HepG2 (cell line): ENCODE measurements at regions not wholly inside any gene's neighbourhood (a gene's known extent, or its start where the extent isn't known, plus 50 kb on each side); places are given as distances from the start of the nearest gene placed in this dataset.
A peak's percentile ranks its signal among the peaks of the same experiment; 100 is the strongest.

Source experiments
- ATAC-seq: fragments of 200-7000 bp; cut with Tn5 transposase; 3 replicates; pipeline ENCODE4 v1.9.1; 2020; ENCODE audit warnings: mild to moderate bottlenecking, moderate library complexity
- BruUV-seq: library from RNA; stranded (reverse); fragments of 400-500 nt; replicated peaks from 2 replicates; lab custom pipeline; 2021; lab: Mats Ljungman, UMichigan
- CTCF ChIA-PET: fragments of 300-600 bp; formaldehyde crosslinking; extraction: SDS; loops from one replicate; lab custom pipeline; 2021; ENCODE audit warnings: low total read pairs, inconsistent platforms, low intra/inter-chr PET ratio; lab: Yijun Ruan, JAX
- POLR2A ChIA-PET: fragments of 350-600 bp; sonication (Branson Sonifier 250); formaldehyde crosslinking; loops from one replicate; lab custom pipeline; 2020; ENCODE audit warnings: antibody characterized with exemption, inconsistent platforms; lab: Yijun Ruan, JAX
- DNase-seq: peaks from one replicate; pipeline ENCODE4 v3.0.0-alpha.2; 2015; ENCODE audit warnings: low spot score
- FAIRE-seq: peaks from 3 replicates; lab custom pipeline; 2011; peaks lifted over from hg19 to GRCh38; lab: Jason Lieb, UNC
- H2AFZ ChIP-seq: one replicate; pipeline ENCODE4 v1.6.1; 2011; ENCODE audit warnings: low read length, inconsistent platforms
- H3K27ac ChIP-seq: fragments of 300-600 bp; 3 replicates; pipeline ENCODE4 v1.8.0; 2011; ENCODE audit warnings: mixed run types, mild to moderate bottlenecking, mixed read lengths, low read length, inconsistent platforms; ENCODE audit not compliant: insufficient read depth; ENCODE audit errors: extremely low read length
- H3K27me3 ChIP-seq, 2 experiments: fragments of 200-600 bp in 1 of 2; 2 replicates in 1 of 2; 3 replicates in 1 of 2; pipeline versions ENCODE4 v1.6.0 to v1.8.0; 2011; ENCODE audit warnings: low read length in 2 of 2, mild to moderate bottlenecking in 2 of 2, moderate library complexity in 2 of 2, inconsistent platforms in 1 of 2; ENCODE audit not compliant: insufficient read depth in 2 of 2, control insufficient read depth in 1 of 2
- H3K36me3 ChIP-seq, 2 experiments: fragments of 200-600 bp in 1 of 2; replicated peaks in 1 of 2; 2 replicates in 1 of 2; 3 replicates in 1 of 2; pipeline versions ENCODE4 v1.5.1 to v1.8.0; 2011; ENCODE audit warnings: low read length in 2 of 2, inconsistent platforms in 1 of 2; ENCODE audit not compliant: insufficient read depth in 2 of 2, control insufficient read depth in 1 of 2
- H3K4me1 ChIP-seq: 2 replicates; pipeline ENCODE4 v1.5.1; 2012; ENCODE audit warnings: low read length, inconsistent platforms; ENCODE audit not compliant: insufficient read depth
- H3K4me2 ChIP-seq: 2 replicates; pipeline ENCODE4 v1.6.0; 2011; ENCODE audit warnings: low read depth, low read length, inconsistent platforms
- H3K4me3 ChIP-seq, 3 experiments: fragments of 200-600 bp in 1 of 3; sonication (generic), shearing (Covaris generic) in 1 of 3; replicated peaks in 1 of 3; 2 replicates each; pipeline ENCODE4 v1.5.1; 2011 to 2016; ENCODE audit warnings: low read length in 3 of 3, inconsistent platforms in 2 of 3, low read depth in 2 of 3, mild to moderate bottlenecking in 2 of 3, control low read depth in 1 of 3, mixed read lengths in 1 of 3; ENCODE audit not compliant: insufficient read depth in 1 of 3
- H3K79me2 ChIP-seq: one replicate; pipeline ENCODE4 v1.6.1; 2011; ENCODE audit warnings: low read length, inconsistent platforms; ENCODE audit not compliant: insufficient read depth
- H3K9ac ChIP-seq: 2 replicates; pipeline ENCODE4 v1.6.0; 2011; ENCODE audit warnings: mild to moderate bottlenecking, low read depth, low read length, inconsistent platforms; ENCODE audit not compliant: insufficient read depth
- H3K9me3 ChIP-seq: 2 replicates; pipeline ENCODE4 v1.5.1; 2012; ENCODE audit warnings: mild to moderate bottlenecking, low read length
- H4K20me1 ChIP-seq: 2 replicates; pipeline ENCODE4 v1.6.0; 2011; ENCODE audit warnings: inconsistent platforms, mild to moderate bottlenecking, low read length, moderate library complexity; ENCODE audit not compliant: insufficient read depth
- AGO1 ChIP-seq: fragments of 200-400 bp; formaldehyde crosslinking; IDR thresholded peaks from 2 replicates; pipeline ENCODE4 v1.6.1; 2017; ENCODE audit warnings: mild to moderate bottlenecking, low read depth, low read length, moderate library complexity; ENCODE audit not compliant: poor library complexity, severe bottlenecking
- AHR ChIP-seq: IDR thresholded peaks from 2 replicates; pipeline ENCODE4 v1.6.1; 2018; ENCODE audit warnings: missing genetic modification reagents, missing compliant biosample characterization
- ARHGAP35 ChIP-seq: sonication (generic); formaldehyde crosslinking; IDR thresholded peaks from 2 replicates; pipeline ENCODE4 v1.9.0; 2022; ENCODE audit warnings: mild to moderate bottlenecking, inconsistent platforms, moderate library complexity, missing genetic modification reagents, borderline replicate concordance
- ATF1 ChIP-seq: IDR thresholded peaks from 2 replicates; pipeline ENCODE4 v1.6.1; 2016; ENCODE audit warnings: mild to moderate bottlenecking, control low read depth
- DNMT3B ChIP-seq: conservative IDR thresholded peaks from 2 replicates; pipeline ENCODE4 v1.6.1; 2016; ENCODE audit warnings: missing biosample characterization, control low read depth
- GPN1 ChIP-seq: sonication (generic); formaldehyde crosslinking; IDR thresholded peaks from 2 replicates; pipeline ENCODE4 v1.5.1; 2020; ENCODE audit warnings: missing genetic modification reagents, borderline replicate concordance
- HMG20B ChIP-seq: conservative IDR thresholded peaks from 2 replicates; pipeline ENCODE4 v1.6.1; 2016; ENCODE audit warnings: missing genetic modification reagents, missing compliant biosample characterization
- MAFK ChIP-seq, 2 experiments: IDR thresholded peaks in 1 of 2; conservative IDR thresholded peaks in 1 of 2; 2 replicates each; pipeline ENCODE4 v1.6.1; 2011; ENCODE audit warnings: improper control_type of control experiment in 2 of 2, low read length in 2 of 2
- NFIC ChIP-seq: IDR thresholded peaks from 2 replicates; pipeline ENCODE4 v1.6.1; 2012; ENCODE audit warnings: mild to moderate bottlenecking, low read length, inconsistent platforms
- SOX13 ChIP-seq, 3 experiments: fragments of 450-650 bp in 1 of 3; sonication (generic) in 1 of 3; formaldehyde crosslinking in 1 of 3; IDR thresholded peaks in 2 of 3; conservative IDR thresholded peaks in 1 of 3; 2 replicates each; pipeline versions ENCODE4 v1.5.0 to v1.6.1; 2016 to 2020; ENCODE audit warnings: antibody characterized with exemption in 1 of 3, mild to moderate bottlenecking in 1 of 3, missing compliant biosample characterization in 1 of 3, missing genetic modification reagents in 1 of 3, moderate library complexity in 1 of 3
- ZBTB49 ChIP-seq: sonication (generic); formaldehyde crosslinking; IDR thresholded peaks from 2 replicates; pipeline ENCODE4 v1.4.0; 2020; ENCODE audit warnings: missing genetic modification reagents, borderline replicate concordance
- ZBTB8A ChIP-seq: sonication (generic); formaldehyde crosslinking; IDR thresholded peaks from 2 replicates; pipeline ENCODE4 v1.4.0; 2020; ENCODE audit warnings: mild to moderate bottlenecking, low read depth, missing genetic modification reagents, borderline replicate concordance
- ZNF441 ChIP-seq: sonication (generic); formaldehyde crosslinking; IDR thresholded peaks from 2 replicates; pipeline ENCODE4 v1.7.0; 2021; ENCODE audit warnings: missing genetic modification reagents, borderline replicate concordance
- ZNF747 ChIP-seq: sonication (generic); formaldehyde crosslinking; IDR thresholded peaks from 2 replicates; pipeline ENCODE4 v1.8.1; 2023; ENCODE audit warnings: missing genetic modification reagents, mild to moderate bottlenecking, borderline replicate concordance
- WGBS: methylation state at CpG from one replicate; pipeline ENCODE4 v1.1.6; 2017; ENCODE audit warnings: low lambda C conversion rate; 5-methylcytosine and 5-hydroxymethylcytosine counted together
- in situ Hi-C: cut with HindIII; loops from 2 replicates; pipeline ENCODE4 v1.10.0; 2017; ENCODE audit warnings: low pct_unique_long_range_greater_than_20kb; ENCODE audit not compliant: extremely low pct_ligation_motif_present
- intact Hi-C: fragments of 100-400 bp; cut with micrococcal nuclease; formaldehyde crosslinking; loops from one replicate; pipeline ENCODE4 v1.10.0; 2022; ENCODE audit not compliant: unreplicated experiment
- TF ChIP-seq, protein P1 (sequence below): sonication (generic); formaldehyde crosslinking; IDR thresholded peaks from 2 replicates; pipeline ENCODE4 v1.4.0; 2020; ENCODE audit warnings: mild to moderate bottlenecking, missing genetic modification reagents

DNA sequence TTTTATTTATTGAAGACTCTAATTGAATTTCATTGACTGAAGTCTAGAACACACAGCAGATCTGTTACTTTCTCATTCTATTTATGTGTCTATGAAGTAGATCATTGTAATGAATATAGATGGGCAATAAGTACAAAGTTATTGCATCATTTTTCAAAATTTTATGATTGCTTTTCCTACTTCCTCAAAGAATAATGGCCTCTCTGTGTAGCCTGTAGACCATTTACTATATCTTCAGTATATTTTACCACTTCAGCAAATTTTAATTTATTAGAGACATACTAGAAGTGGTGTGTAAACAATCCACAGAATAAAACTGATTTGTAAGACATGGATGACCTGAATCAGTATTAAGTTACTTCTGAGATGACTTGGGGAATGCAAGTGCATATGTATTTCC, 291.7 kb upstream of the FAR2 start:
- Histone ChIP-seq H3K9ac (no peak overlapping the region), H3K4me1 (no peaks in the 10 kb centered on the region), H3K79me2 (no peaks in the 10 kb centered on the region), H3K4me2 (no peak overlapping the region), H2AFZ (no peak overlapping the region), H3K4me3 (no peak overlapping the region), H3K27ac (no peak overlapping the region), H3K36me3 (no peaks in the 10 kb centered on the region), H3K27me3 (no peaks in the 10 kb centered on the region), H4K20me1 (no peaks in the 10 kb centered on the region), H3K9me3 (no peaks in the 10 kb centered on the region)
- TF ChIP-seq HMG20B (CRISPR knock-in tag) = no peak
- peak; percentile 30 to 40; a peak in 3 of 4 replicates for TF ChIP-seq MAFK (conservative IDR thresholded peaks at IDR 0.05 in 1 of 2, IDR thresholded peaks at IDR 0.05 in 1 of 2; ENCODE audit: low read length in 2 of 2)
- CTCF ChIA-PET = no interaction called here
- no TSS peak for BruUV-seq
- FAIRE-seq (no peak), DNase-seq (no peak), ATAC-seq (no peak)
- intact Hi-C loops = no loop called here
- POLR2A ChIA-PET = no interaction called here
- in situ Hi-C loops = no loop called here

DNA sequence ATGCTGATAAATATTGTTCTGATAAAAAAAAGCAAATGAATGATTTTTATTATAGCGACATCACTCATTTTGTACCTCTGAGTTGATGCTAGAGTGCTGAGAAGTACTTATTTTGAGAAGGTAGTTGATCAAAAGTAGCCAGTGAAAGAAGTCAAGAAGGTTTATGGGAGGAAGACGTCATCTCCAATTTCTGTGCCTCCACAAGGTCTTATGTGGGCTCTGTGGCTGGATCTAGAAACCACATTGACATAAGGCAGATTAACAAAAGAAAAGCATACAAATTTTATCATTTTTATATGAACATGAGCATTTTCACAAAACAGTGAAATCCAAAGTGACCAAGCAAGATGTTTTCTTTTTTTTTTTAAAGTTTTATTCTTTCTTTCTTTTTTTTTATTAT, 289.5 kb upstream of the FAR2 start:
- Histone ChIP-seq H3K36me3 (no peaks in the 10 kb centered on the region), H3K27me3 (no peaks in the 10 kb centered on the region), H3K27ac (no peak overlapping the region), H4K20me1 (no peaks in the 10 kb centered on the region), H2AFZ (no peak overlapping the region), H3K4me1 (no peaks in the 10 kb centered on the region), H3K4me3 (no peak overlapping the region), H3K9me3 (no peaks in the 10 kb centered on the region), H3K79me2 (no peaks in the 10 kb centered on the region), H3K4me2 (no peak overlapping the region), H3K9ac (no peak overlapping the region)
- no peak for DNase-seq
- no peak for FAIRE-seq
- CTCF ChIA-PET = no interaction called here
- in situ Hi-C loops = no loop called here
- no peak for ATAC-seq
- intact Hi-C loops = no loop called here
- POLR2A ChIA-PET = no interaction called here
- WGBS = 5% methylated on average over 2 of the region's 2 CpGs
- no TSS peak for BruUV-seq
- TF ChIP-seq AGO1 (no peak), DNMT3B (CRISPR knock-in tag) (no peak), GPN1 (CRISPR knock-in tag) (no peak), ATF1 (CRISPR knock-in tag) (no peak), ZNF441 (CRISPR knock-in tag) (no peak), AHR (no peak), SOX13 (IDR thresholded peaks at IDR 0.05) (no peak), SOX13 (CRISPR knock-in tag; conservative IDR thresholded peaks at IDR 0.05 in 1 of 2, IDR thresholded peaks at IDR 0.05 in 1 of 2) (no peak), NFIC (no peak), ZNF747 (CRISPR knock-in tag) (no peak), ZBTB49 (CRISPR knock-in tag) (no peak), ARHGAP35 (CRISPR knock-in tag) (no peak), ZBTB8A (CRISPR knock-in tag) (no peak)
- TF ChIP-seq, protein P1, sequence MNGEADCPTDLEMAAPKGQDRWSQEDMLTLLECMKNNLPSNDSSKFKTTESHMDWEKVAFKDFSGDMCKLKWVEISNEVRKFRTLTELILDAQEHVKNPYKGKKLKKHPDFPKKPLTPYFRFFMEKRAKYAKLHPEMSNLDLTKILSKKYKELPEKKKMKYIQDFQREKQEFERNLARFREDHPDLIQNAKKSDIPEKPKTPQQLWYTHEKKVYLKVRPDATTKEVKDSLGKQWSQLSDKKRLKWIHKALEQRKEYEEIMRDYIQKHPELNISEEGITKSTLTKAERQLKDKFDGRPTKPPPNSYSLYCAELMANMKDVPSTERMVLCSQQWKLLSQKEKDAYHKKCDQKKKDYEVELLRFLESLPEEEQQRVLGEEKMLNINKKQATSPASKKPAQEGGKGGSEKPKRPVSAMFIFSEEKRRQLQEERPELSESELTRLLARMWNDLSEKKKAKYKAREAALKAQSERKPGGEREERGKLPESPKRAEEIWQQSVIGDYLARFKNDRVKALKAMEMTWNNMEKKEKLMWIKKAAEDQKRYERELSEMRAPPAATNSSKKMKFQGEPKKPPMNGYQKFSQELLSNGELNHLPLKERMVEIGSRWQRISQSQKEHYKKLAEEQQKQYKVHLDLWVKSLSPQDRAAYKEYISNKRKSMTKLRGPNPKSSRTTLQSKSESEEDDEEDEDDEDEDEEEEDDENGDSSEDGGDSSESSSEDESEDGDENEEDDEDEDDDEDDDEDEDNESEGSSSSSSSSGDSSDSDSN (CRISPR knock-in tag) = no peak
